ENCODE measurements at regions not wholly inside any gene's neighbourhood (a gene's known extent, or its start where the extent isn't known, plus 50 kb on each side); places are given as distances from the start of the nearest gene placed in this dataset.

DNA sequence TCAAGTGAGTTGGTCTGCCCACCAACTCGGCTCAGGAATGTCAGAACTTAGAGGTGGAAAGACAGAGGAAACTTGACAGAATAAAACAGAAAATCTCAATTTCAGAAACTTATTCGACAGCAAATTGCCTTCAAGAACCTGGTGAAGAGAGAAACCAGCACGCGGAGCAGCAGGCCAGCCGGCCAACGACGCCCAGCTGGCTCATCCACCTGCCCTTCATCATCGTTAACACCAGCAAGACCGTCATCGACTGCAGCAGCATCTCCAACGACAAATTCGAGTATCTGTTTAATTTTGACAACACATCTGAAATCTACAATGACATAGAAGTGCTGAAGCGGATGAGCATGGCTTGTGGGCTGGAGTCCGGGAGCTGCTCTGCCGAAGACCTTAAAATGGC lies 350.8 kb upstream of the CAMK1G start:
- no peak for DNase-seq
- TF ChIP-seq, protein P1, sequence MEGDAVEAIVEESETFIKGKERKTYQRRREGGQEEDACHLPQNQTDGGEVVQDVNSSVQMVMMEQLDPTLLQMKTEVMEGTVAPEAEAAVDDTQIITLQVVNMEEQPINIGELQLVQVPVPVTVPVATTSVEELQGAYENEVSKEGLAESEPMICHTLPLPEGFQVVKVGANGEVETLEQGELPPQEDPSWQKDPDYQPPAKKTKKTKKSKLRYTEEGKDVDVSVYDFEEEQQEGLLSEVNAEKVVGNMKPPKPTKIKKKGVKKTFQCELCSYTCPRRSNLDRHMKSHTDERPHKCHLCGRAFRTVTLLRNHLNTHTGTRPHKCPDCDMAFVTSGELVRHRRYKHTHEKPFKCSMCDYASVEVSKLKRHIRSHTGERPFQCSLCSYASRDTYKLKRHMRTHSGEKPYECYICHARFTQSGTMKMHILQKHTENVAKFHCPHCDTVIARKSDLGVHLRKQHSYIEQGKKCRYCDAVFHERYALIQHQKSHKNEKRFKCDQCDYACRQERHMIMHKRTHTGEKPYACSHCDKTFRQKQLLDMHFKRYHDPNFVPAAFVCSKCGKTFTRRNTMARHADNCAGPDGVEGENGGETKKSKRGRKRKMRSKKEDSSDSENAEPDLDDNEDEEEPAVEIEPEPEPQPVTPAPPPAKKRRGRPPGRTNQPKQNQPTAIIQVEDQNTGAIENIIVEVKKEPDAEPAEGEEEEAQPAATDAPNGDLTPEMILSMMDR (IDR thresholded peaks at IDR 0.05; ENCODE audit: partially characterized antibody, unreplicated experiment), result no peak
- H3K9me3 Mint-ChIP-seq (ENCODE audit: unreplicated experiment), result peaks cover 4% of the 10 kb centered on the region
- H3K4me3 Mint-ChIP-seq (ENCODE audit: unreplicated experiment), result no peak overlapping the region
- H3K27ac Mint-ChIP-seq (ENCODE audit: unreplicated experiment), result no peak overlapping the region
- H3K4me1 Mint-ChIP-seq (ENCODE audit: low read depth, unreplicated experiment), result no peaks in the 10 kb centered on the region
- no peaks in the 10 kb centered on the region for H3K27me3 Mint-ChIP-seq (ENCODE audit: unreplicated experiment)
- peaks cover 13% of the 10 kb centered on the region for H3K36me3 Mint-ChIP-seq (ENCODE audit: unreplicated experiment)

GRCh38 chr1:209235166-209235565 lies 348.3 kb upstream of the CAMK1G start:
- H3K27ac Mint-ChIP-seq (ENCODE audit: unreplicated experiment), result no peak overlapping the region

DNA sequence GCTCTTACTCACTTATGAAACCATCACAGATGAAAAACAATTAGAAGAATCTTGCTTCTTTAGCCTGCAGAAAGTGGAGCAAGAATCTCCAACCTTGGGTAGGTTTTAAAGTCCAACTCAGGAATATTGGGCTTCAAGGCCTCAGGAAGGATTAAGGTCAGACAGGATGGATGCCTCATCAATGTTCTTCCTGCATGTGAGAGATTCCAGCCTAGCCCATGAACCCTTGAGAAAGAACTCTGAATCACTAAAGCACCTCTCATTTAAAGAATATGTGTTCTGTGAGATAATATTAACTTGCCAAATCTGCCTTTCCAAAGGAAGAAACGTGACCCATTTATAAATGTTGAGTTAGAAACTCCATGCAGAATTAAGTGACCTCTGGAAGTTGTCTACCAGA lies 345.2 kb upstream of the CAMK1G start:
- Mint-ChIP-seq H3K4me1 (ENCODE audit: low read depth, unreplicated experiment) (no peaks in the 10 kb centered on the region), H3K36me3 (ENCODE audit: unreplicated experiment) (no peaks in the 10 kb centered on the region), H3K27me3 (ENCODE audit: unreplicated experiment) (no peaks in the 10 kb centered on the region), H3K4me3 (ENCODE audit: unreplicated experiment) (no peak overlapping the region), H3K27ac (ENCODE audit: unreplicated experiment) (no peak overlapping the region), H3K9me3 (ENCODE audit: unreplicated experiment) (no peaks in the 10 kb centered on the region)
- TF ChIP-seq, protein P1 (IDR thresholded peaks at IDR 0.05; ENCODE audit: partially characterized antibody, unreplicated experiment), result no peak
- DNase-seq, result no peak

More at GRCh38 chr1:209235166-209235565, 348.3 kb upstream of the CAMK1G start:
- DNase-seq, result no peak
- peaks cover 13% of the 10 kb centered on the region for H3K36me3 Mint-ChIP-seq (ENCODE audit: unreplicated experiment)
- no peaks in the 10 kb centered on the region for H3K27me3 Mint-ChIP-seq (ENCODE audit: unreplicated experiment)
- peaks cover 4% of the 10 kb centered on the region for H3K9me3 Mint-ChIP-seq (ENCODE audit: unreplicated experiment)
- no peaks in the 10 kb centered on the region for H3K4me1 Mint-ChIP-seq (ENCODE audit: low read depth, unreplicated experiment)
- no peak overlapping the region for H3K4me3 Mint-ChIP-seq (ENCODE audit: unreplicated experiment)
- TF ChIP-seq, protein P1 (IDR thresholded peaks at IDR 0.05; ENCODE audit: partially characterized antibody, unreplicated experiment), result no peak

- Mint-ChIP-seq H3K9me3 (ENCODE audit: unreplicated experiment) (no peaks in the 10 kb centered on the region), H3K36me3 (ENCODE audit: unreplicated experiment) (no peaks in the 10 kb centered on the region), H3K4me1 (ENCODE audit: low read depth, unreplicated experiment) (no peaks in the 10 kb centered on the region), H3K27me3 (ENCODE audit: unreplicated experiment) (peaks cover under 1% of the 10 kb centered on the region), H3K4me3 (ENCODE audit: unreplicated experiment) (no peak overlapping the region), H3K27ac (ENCODE audit: unreplicated experiment) (no peak overlapping the region)
- DNase-seq, result no peak
- TF ChIP-seq, protein P1 (IDR thresholded peaks at IDR 0.05; ENCODE audit: partially characterized antibody, unreplicated experiment), result no peak
These were observed 343.2 kb upstream of the CAMK1G start for GRCh38 chr1:209240351-209240750.

DNA sequence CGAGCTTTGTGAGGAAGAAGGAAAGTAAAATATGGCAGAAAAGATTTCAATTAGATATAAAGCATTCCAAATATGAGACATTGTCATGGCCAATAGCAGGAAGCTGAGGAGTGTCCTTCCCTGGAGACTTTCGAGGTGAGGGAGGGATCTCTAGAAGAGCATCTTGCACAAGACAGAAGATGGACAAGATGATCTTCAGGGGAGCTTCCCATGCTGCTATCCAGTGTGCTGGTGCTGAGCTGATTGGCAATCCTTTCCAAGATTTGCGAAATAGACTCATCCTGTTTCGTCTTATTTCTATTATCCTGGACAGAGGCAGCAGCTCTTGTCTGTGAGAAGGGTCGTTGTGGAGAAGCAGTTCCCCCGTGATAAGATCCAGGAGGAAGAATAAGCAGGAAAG lies 342.0 kb upstream of the CAMK1G start:
- H3K27me3 Mint-ChIP-seq (ENCODE audit: unreplicated experiment), result peaks cover 3% of the 10 kb centered on the region
- no peaks in the 10 kb centered on the region for H3K9me3 Mint-ChIP-seq (ENCODE audit: unreplicated experiment)
- DNase-seq, result no peak
- TF ChIP-seq, protein P1 (IDR thresholded peaks at IDR 0.05; ENCODE audit: partially characterized antibody, unreplicated experiment), result no peak
- no peak overlapping the region for H3K27ac Mint-ChIP-seq (ENCODE audit: unreplicated experiment)
- H3K4me1 Mint-ChIP-seq (ENCODE audit: low read depth, unreplicated experiment), result no peaks in the 10 kb centered on the region
- H3K36me3 Mint-ChIP-seq (ENCODE audit: unreplicated experiment), result no peaks in the 10 kb centered on the region
- H3K4me3 Mint-ChIP-seq (ENCODE audit: unreplicated experiment), result no peak overlapping the region
